ENCODE measurements at regions not wholly inside any gene's neighbourhood (a gene's known extent, or its start where the extent isn't known, plus 50 kb on each side); places are given as distances from the start of the nearest gene placed in this dataset.
"Not testable (repeated sequence)": the region's sequence is repeated elsewhere in the genome, so short reads cannot be mapped to it uniquely, and the experiment has no call there.

- Histone ChIP-seq H3K9me3 (ENCODE audit: control insufficient read depth in 2 of 2, insufficient read depth in 1 of 2, low read depth in 1 of 2, low read length in 1 of 2) (no peaks in the 10 kb centered on the region), H3K36me3 (ENCODE audit: control insufficient read depth in 2 of 2, insufficient read depth in 2 of 2, low read length in 1 of 2) (no peaks in the 10 kb centered on the region), H3K27me3 (ENCODE audit: control insufficient read depth in 1 of 2, insufficient read depth in 2 of 2, low read length in 2 of 2) (no peaks in the 10 kb centered on the region), H3K4me1 (ENCODE audit: control insufficient read depth in 2 of 2, insufficient read depth in 2 of 2, low read length in 1 of 2) (no peaks in the 10 kb centered on the region), H3K4me3 (ENCODE audit: low read depth in 1 of 2, low read length in 2 of 2) (no peak overlapping the region), H3K27ac (ENCODE audit: low read depth in 2 of 2, low read length in 1 of 2) (no peak overlapping the region)
- WGBS, 2 donors: 91 to 95% methylated on average over 3 of the region's 3 CpGs
Measured at GRCh38 chr11:116678887-116679286, 93.9 kb downstream of the BUD13 start.

- H3K9me3 ChIP-seq (ENCODE audit: control insufficient read depth in 2 of 2, insufficient read depth in 1 of 2, low read depth in 1 of 2, low read length in 1 of 2); H3K27ac ChIP-seq (ENCODE audit: low read depth in 2 of 2, low read length in 1 of 2); H3K4me1 ChIP-seq (ENCODE audit: control insufficient read depth in 2 of 2, insufficient read depth in 2 of 2, low read length in 1 of 2); H3K36me3 ChIP-seq (ENCODE audit: control insufficient read depth in 2 of 2, insufficient read depth in 2 of 2, low read length in 1 of 2); H3K4me3 ChIP-seq (ENCODE audit: low read depth in 1 of 2, low read length in 2 of 2); H3K27me3 ChIP-seq (ENCODE audit: control insufficient read depth in 1 of 2, insufficient read depth in 2 of 2, low read length in 2 of 2): not testable (repeated sequence)
- WGBS, 2 donors: 27 to 38% methylated on average over 1 of the region's 1 CpG
Measured at GRCh38 chr11:116667318-116667717, 105.5 kb downstream of the BUD13 start.

- H3K4me3 ChIP-seq (ENCODE audit: low read depth in 1 of 2, low read length in 2 of 2); H3K36me3 ChIP-seq (ENCODE audit: control insufficient read depth in 2 of 2, insufficient read depth in 2 of 2, low read length in 1 of 2); H3K9me3 ChIP-seq (ENCODE audit: control insufficient read depth in 2 of 2, insufficient read depth in 1 of 2, low read depth in 1 of 2, low read length in 1 of 2); H3K27me3 ChIP-seq (ENCODE audit: control insufficient read depth in 1 of 2, insufficient read depth in 2 of 2, low read length in 2 of 2); H3K4me1 ChIP-seq (ENCODE audit: control insufficient read depth in 2 of 2, insufficient read depth in 2 of 2, low read length in 1 of 2); H3K27ac ChIP-seq (ENCODE audit: low read depth in 2 of 2, low read length in 1 of 2): not testable (repeated sequence)
- WGBS, 2 donors: 83 to 84% methylated on average over 15 of the region's 15 CpGs
Measured at GRCh38 chr11:116666673-116667249, 106.0 kb downstream of the BUD13 start.

GRCh38 chr11:116665523-116665922 is 107.3 kb downstream of the BUD13 start:
- Histone ChIP-seq H3K27ac (ENCODE audit: low read depth in 2 of 2, low read length in 1 of 2) (no peak overlapping the region), H3K9me3 (ENCODE audit: control insufficient read depth in 2 of 2, insufficient read depth in 1 of 2, low read depth in 1 of 2, low read length in 1 of 2) (peaks cover 0 to 8% of the 10 kb centered on the region in 2 donors), H3K36me3 (ENCODE audit: control insufficient read depth in 2 of 2, insufficient read depth in 2 of 2, low read length in 1 of 2) (no peaks in the 10 kb centered on the region), H3K27me3 (ENCODE audit: control insufficient read depth in 1 of 2, insufficient read depth in 2 of 2, low read length in 2 of 2) (peaks cover 0 to 2% of the 10 kb centered on the region in 2 donors), H3K4me3 (ENCODE audit: low read depth in 1 of 2, low read length in 2 of 2) (no peak overlapping the region), H3K4me1 (ENCODE audit: control insufficient read depth in 2 of 2, insufficient read depth in 2 of 2, low read length in 1 of 2) (no peaks in the 10 kb centered on the region)

GRCh38 chr11:116661056-116661455 is 111.7 kb downstream of the BUD13 start:
- H3K27me3 ChIP-seq (ENCODE audit: control insufficient read depth in 1 of 2, insufficient read depth in 2 of 2, low read length in 2 of 2): no peaks in the 10 kb centered on the region
- H3K27ac ChIP-seq (ENCODE audit: low read depth in 2 of 2, low read length in 1 of 2): no peak overlapping the region
- no peaks in the 10 kb centered on the region for H3K36me3 ChIP-seq (ENCODE audit: control insufficient read depth in 2 of 2, insufficient read depth in 2 of 2, low read length in 1 of 2)
- H3K4me3 ChIP-seq (ENCODE audit: low read depth in 1 of 2, low read length in 2 of 2): no peak overlapping the region
- H3K4me1 ChIP-seq (ENCODE audit: control insufficient read depth in 2 of 2, insufficient read depth in 2 of 2, low read length in 1 of 2): no peaks in the 10 kb centered on the region
- WGBS, 2 donors: 74 to 77% methylated on average over 3 of the region's 3 CpGs
- H3K9me3 ChIP-seq (ENCODE audit: control insufficient read depth in 2 of 2, insufficient read depth in 1 of 2, low read depth in 1 of 2, low read length in 1 of 2): peaks cover 0 to 3% of the 10 kb centered on the region in 2 donors

GRCh38 chr11:116660011-116660410 is 112.8 kb downstream of the BUD13 start:
- no peaks in the 10 kb centered on the region for H3K36me3 ChIP-seq (ENCODE audit: control insufficient read depth in 2 of 2, insufficient read depth in 2 of 2, low read length in 1 of 2)
- H3K4me3 ChIP-seq (ENCODE audit: low read depth in 1 of 2, low read length in 2 of 2): no peak overlapping the region
- no peaks in the 10 kb centered on the region for H3K4me1 ChIP-seq (ENCODE audit: control insufficient read depth in 2 of 2, insufficient read depth in 2 of 2, low read length in 1 of 2)
- no peaks in the 10 kb centered on the region for H3K27me3 ChIP-seq (ENCODE audit: control insufficient read depth in 1 of 2, insufficient read depth in 2 of 2, low read length in 2 of 2)
- H3K9me3 ChIP-seq (ENCODE audit: control insufficient read depth in 2 of 2, insufficient read depth in 1 of 2, low read depth in 1 of 2, low read length in 1 of 2): peaks cover 0 to 2% of the 10 kb centered on the region in 2 donors
- no peak overlapping the region for H3K27ac ChIP-seq (ENCODE audit: low read depth in 2 of 2, low read length in 1 of 2)
- 68 to 75% methylated on average over 7 of the region's 7 CpGs for WGBS, 2 donors

GRCh38 chr11:116658876-116659535 is 113.8 kb downstream of the BUD13 start:
- Histone ChIP-seq H3K27me3 (ENCODE audit: control insufficient read depth in 1 of 2, insufficient read depth in 2 of 2, low read length in 2 of 2) (no peaks in the 10 kb centered on the region), H3K9me3 (ENCODE audit: control insufficient read depth in 2 of 2, insufficient read depth in 1 of 2, low read depth in 1 of 2, low read length in 1 of 2) (no peaks in the 10 kb centered on the region), H3K4me1 (ENCODE audit: control insufficient read depth in 2 of 2, insufficient read depth in 2 of 2, low read length in 1 of 2) (no peaks in the 10 kb centered on the region), H3K27ac (ENCODE audit: low read depth in 2 of 2, low read length in 1 of 2) (no peak overlapping the region), H3K36me3 (ENCODE audit: control insufficient read depth in 2 of 2, insufficient read depth in 2 of 2, low read length in 1 of 2) (no peaks in the 10 kb centered on the region), H3K4me3 (ENCODE audit: low read depth in 1 of 2, low read length in 2 of 2) (no peak overlapping the region)
- 85 to 89% methylated on average over 14 of the region's 14 CpGs for WGBS, 2 donors

- H3K36me3 ChIP-seq (ENCODE audit: control insufficient read depth in 2 of 2, insufficient read depth in 2 of 2, low read length in 1 of 2): no peaks in the 10 kb centered on the region
- H3K4me1 ChIP-seq (ENCODE audit: control insufficient read depth in 2 of 2, insufficient read depth in 2 of 2, low read length in 1 of 2): no peaks in the 10 kb centered on the region
- WGBS, 2 donors: 87 to 89% methylated on average over 11 of the region's 11 CpGs
- H3K9me3 ChIP-seq (ENCODE audit: control insufficient read depth in 2 of 2, insufficient read depth in 1 of 2, low read depth in 1 of 2, low read length in 1 of 2): no peaks in the 10 kb centered on the region
- no peaks in the 10 kb centered on the region for H3K27me3 ChIP-seq (ENCODE audit: control insufficient read depth in 1 of 2, insufficient read depth in 2 of 2, low read length in 2 of 2)
- no peak overlapping the region for H3K4me3 ChIP-seq (ENCODE audit: low read depth in 1 of 2, low read length in 2 of 2)
- H3K27ac ChIP-seq (ENCODE audit: low read depth in 2 of 2, low read length in 1 of 2): no peak overlapping the region
Measured at GRCh38 chr11:116657842-116658825, 114.7 kb downstream of the BUD13 start.

- H3K4me3 ChIP-seq (ENCODE audit: low read depth in 1 of 2, low read length in 2 of 2): no peak overlapping the region
- no peaks in the 10 kb centered on the region for H3K4me1 ChIP-seq (ENCODE audit: control insufficient read depth in 2 of 2, insufficient read depth in 2 of 2, low read length in 1 of 2)
- no peaks in the 10 kb centered on the region for H3K36me3 ChIP-seq (ENCODE audit: control insufficient read depth in 2 of 2, insufficient read depth in 2 of 2, low read length in 1 of 2)
- H3K9me3 ChIP-seq (ENCODE audit: control insufficient read depth in 2 of 2, insufficient read depth in 1 of 2, low read depth in 1 of 2, low read length in 1 of 2): no peaks in the 10 kb centered on the region
- H3K27me3 ChIP-seq (ENCODE audit: control insufficient read depth in 1 of 2, insufficient read depth in 2 of 2, low read length in 2 of 2): no peaks in the 10 kb centered on the region
- no peak overlapping the region for H3K27ac ChIP-seq (ENCODE audit: low read depth in 2 of 2, low read length in 1 of 2)
- 77 to 83% methylated on average over 4 of the region's 4 CpGs for WGBS, 2 donors
Measured at GRCh38 chr11:116656011-116656410, 116.8 kb downstream of the BUD13 start.
